ENCODE measurements at regions not wholly inside any gene's neighbourhood (a gene's known extent, or its start where the extent isn't known, plus 50 kb on each side); places are given as distances from the start of the nearest gene placed in this dataset.

GRCh38 chr1:114206392-114206791 lies 52.7 kb upstream of the SYT6 start:
- H3K27ac ChIP-seq = no peak overlapping the region
- no peak for TF ChIP-seq CTCF (IDR thresholded peaks at IDR 0.05)
- H3K9me3 ChIP-seq = no peaks in the 10 kb centered on the region
- DNase-seq (no peak), ATAC-seq (no peak)
- 20 to 30% methylated on average over 7 of the region's 7 CpGs for WGBS, 2 donors
- H3K4me3 ChIP-seq = no peak overlapping the region
- no peaks in the 10 kb centered on the region for H3K36me3 ChIP-seq
- H3K27me3 ChIP-seq = peaks cover 0 to 66% (median 35%) of the 10 kb centered on the region in 7 donors
- peaks cover 0 to 3% (median 0%) of the 10 kb centered on the region in 9 donors for H3K4me1 ChIP-seq
- intact Hi-C loops (cut with DNase I) = loop anchor here in 1 of 10 donors (10.0 kb wide), 1 partner anchor 362 kb away; no protein-coding TSS in a partner anchor

DNA sequence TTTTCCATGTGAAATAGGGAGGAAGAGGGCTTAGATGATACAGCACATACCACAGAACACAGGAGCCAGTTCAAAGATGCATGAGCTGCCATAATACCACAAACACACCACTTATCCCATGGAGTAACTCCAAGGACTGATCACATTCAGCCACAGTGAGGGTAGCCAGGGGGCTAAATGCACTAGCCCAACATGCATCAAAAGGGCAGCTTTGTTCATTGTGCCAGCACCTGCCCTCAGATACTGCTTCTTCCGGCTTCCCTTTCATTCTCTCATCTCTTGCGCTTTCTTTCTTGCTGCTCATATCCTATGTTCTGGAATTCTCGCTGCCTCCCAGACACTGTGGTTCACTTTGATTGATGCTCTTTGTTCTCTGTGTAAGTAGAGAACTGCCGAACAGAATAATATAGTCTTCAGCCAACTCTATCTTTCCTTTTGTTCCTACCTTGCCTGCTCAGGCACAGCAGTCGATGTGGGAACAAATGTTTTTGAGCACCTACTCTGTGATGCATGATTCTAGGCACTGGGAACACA lies 50.0 kb upstream of the SYT6 start:
- no peaks in the 10 kb centered on the region for H3K36me3 ChIP-seq
- 71 to 73% methylated on average over 5 of the region's 5 CpGs for WGBS, 2 donors
- H3K4me3 ChIP-seq = no peak overlapping the region
- H3K27me3 ChIP-seq = peaks cover 0 to 52% (median 36%) of the 10 kb centered on the region in 7 donors
- DNase-seq (no peak), ATAC-seq (no peak)
- intact Hi-C loops (cut with DNase I) = loop anchor here in 1 of 10 donors (10.0 kb wide), 1 partner anchor 359 kb away; no protein-coding TSS in a partner anchor
- no peak for TF ChIP-seq CTCF (IDR thresholded peaks at IDR 0.05)
- no peaks in the 10 kb centered on the region for H3K9me3 ChIP-seq
- H3K27ac ChIP-seq = no peak overlapping the region
- peaks cover 0 to 5% (median 0%) of the 10 kb centered on the region in 9 donors for H3K4me1 ChIP-seq
